Heart left ventricle (tissue), 16 donors: ENCODE measurements at regions not wholly inside any gene's neighbourhood (a gene's known extent, or its start where the extent isn't known, plus 50 kb on each side); places are given as distances from the start of the nearest gene placed in this dataset.
"Not testable (repeated sequence)": the region's sequence is repeated elsewhere in the genome, so short reads cannot be mapped to it uniquely, and the experiment has no call there.

ENCODE experiments used
- ATAC-seq, 4 donors: fragments of 200-7000 bp; cut with Tn5 transposase; one replicate each; pipeline ENCODE4 v1.9.1; 2020 to 2022; ENCODE audit warnings: moderate library complexity in 4 of 4, mild to moderate bottlenecking in 3 of 4, moderate number of reproducible peaks in 1 of 4
- DNase-seq, 5 donors: peaks; one replicate each; pipeline ENCODE4 v3.0.0-alpha.2; 2020
- H3K27ac ChIP-seq, 12 donors: fragments of 200-600 bp; sonication (generic) in 4 of 12; one replicate each; pipeline versions ENCODE4 v1.5.0 to v1.8.0; 2016 to 2022; ENCODE audit warnings: mild to moderate bottlenecking in 2 of 12
- H3K27me3 ChIP-seq, 9 donors: fragments of 200-600 bp; sonication (generic) in 2 of 9; one replicate each; pipeline versions ENCODE4 v1.5.1 to v1.8.0; 2016 to 2022; ENCODE audit warnings: mild to moderate bottlenecking in 3 of 9
- H3K36me3 ChIP-seq, 9 donors: fragments of 200-600 bp; sonication (generic) in 2 of 9; one replicate each; pipeline versions ENCODE4 v1.5.0 to v1.8.0; 2018 to 2022; ENCODE audit warnings: mild to moderate bottlenecking in 2 of 9
- H3K4me1 ChIP-seq, 12 donors: fragments of 200-600 bp; sonication (generic) in 4 of 12; one replicate each; pipeline versions ENCODE4 v1.5.0 to v1.8.0; 2016 to 2022; ENCODE audit warnings: mild to moderate bottlenecking in 3 of 12
- H3K4me3 ChIP-seq, 12 donors: fragments of 200-600 bp; sonication (generic) in 4 of 12; one replicate each; pipeline versions ENCODE4 v1.5.0 to v1.8.0; 2017 to 2022; ENCODE audit warnings: mild to moderate bottlenecking in 9 of 12, moderate library complexity in 4 of 12
- H3K9me3 ChIP-seq, 12 donors: fragments of 200-600 bp; sonication (generic) in 4 of 12; one replicate each; pipeline versions ENCODE4 v1.5.0 to v1.8.0; 2016 to 2022; ENCODE audit warnings: mild to moderate bottlenecking in 1 of 12
- CTCF ChIP-seq, 12 donors: fragments of 200-600 bp; sonication (generic) in 4 of 12; IDR thresholded peaks; one replicate each; pipeline versions ENCODE4 v1.5.0 to v1.8.0; 2018 to 2022; ENCODE audit warnings: antibody characterized with exemption in 12 of 12, mild to moderate bottlenecking in 5 of 12
- POLR2A ChIP-seq, 2 donors: fragments of 450-650 bp; IDR thresholded peaks; one replicate each; pipeline ENCODE4 v1.6.1; 2017; ENCODE audit warnings: antibody characterized with exemption in 2 of 2, mild to moderate bottlenecking in 2 of 2, moderate library complexity in 2 of 2
- WGBS, 4 donors: extraction: QIAGEN DNeasy Blood & Tissue Kit in 2 of 4; methylation state at CpG; one replicate each; pipeline versions ENCODE4 v1.1.5 to v1.1.7; 2013 to 2018; 5-methylcytosine and 5-hydroxymethylcytosine counted together
- intact Hi-C, 10 donors: fragments of 100-400 bp; cut with DNase I; formaldehyde crosslinking; loops; one replicate each; pipeline versions ENCODE4 v1.11.1 to v1.14.2; 2022
- donor health status: ischemic (EF 13 %, LVEDD 7.1; RV severe dilation, severe dysfunction).
- donor health status: healthy with polysubstance abuse.
- donor health status: DM: no; HTN: yes; CAD: no.
- donor health status: DM: no; HTN: no; CAD: no.
- donor health status: ischemic (EF 25% LVEDD 6.9; RV normal size, moderate dysfunction).
- donor health status: ischemic (EF 25% LVEDD 5.7; RV mildly dilated, moderate dysfunction).
- donor health status: healthy.
- donor health status: DM: yes; HTN: yes; CAD: no.
- donor health status: ischemic (EF 35%, LVEDD 5.7; RV mildly dilated, moderate dysfunction).
- donor health status: nonischemic (EF 11% LVEDD 7.7; RV severe dilation, severe dysfunction).
- donor health status: DM: yes; HTN: yes; CAD: no.
- donor health status: PGD.
- donor health status: ischemic (EF 29% LVEDD 5.4; RV normal size, mild dysfunction).
- donor health status: nonischemic (EF 23%, LVEDD 6.1; RV moderate dilation, normal function).

- intact Hi-C loops, result no loop called here
- no peaks in the 10 kb centered on the region for H3K27me3 ChIP-seq
- no peak overlapping the region for H3K27ac ChIP-seq
- no peaks in the 10 kb centered on the region for H3K9me3 ChIP-seq
- H3K4me1 ChIP-seq, result peaks cover 0 to 5% (median 0%) of the 10 kb centered on the region in 12 donors
- no peak for TF ChIP-seq CTCF (IDR thresholded peaks at IDR 0.05)
- no peak for TF ChIP-seq POLR2A (IDR thresholded peaks at IDR 0.05)
- ATAC-seq (no peak), DNase-seq (no peak)
- H3K4me3 ChIP-seq, result no peak overlapping the region
- no peaks in the 10 kb centered on the region for H3K36me3 ChIP-seq
- WGBS, 4 donors, result 98 to 100% (median 99%) methylated on average over 1 of the region's 1 CpG
Observed at GRCh38 chr2:150802635-150803034, 315.2 kb upstream of the RND3 start.

GRCh38 chr2:150796236-150796635 is 308.8 kb upstream of the RND3 start:
- H3K4me1 ChIP-seq, H3K4me3 ChIP-seq, H3K36me3 ChIP-seq, H3K27ac ChIP-seq, intact Hi-C loops, DNase-seq, H3K27me3 ChIP-seq, ATAC-seq: not testable (repeated sequence)
- 69 to 78% (median 74%) methylated on average over 3 of the region's 3 CpGs for WGBS, 4 donors
- peaks cover 0 to 24% (median 3%) of the 10 kb centered on the region in 12 donors for H3K9me3 ChIP-seq

- no peak overlapping the region for H3K27ac ChIP-seq
- H3K4me3 ChIP-seq, result no peak overlapping the region
- intact Hi-C loops, result loop anchor here in 1 of 10 donors (5.0 kb wide), 1 partner anchor 186 kb away; no protein-coding TSS in a partner anchor
- peaks cover 0 to 23% (median 6%) of the 10 kb centered on the region in 12 donors for H3K4me1 ChIP-seq
- 70 to 84% (median 77%) methylated on average over 2 to 3 of the region's 3 CpGs; no CpG with 5 or more reads in 1 of the 4 donors for WGBS, 4 donors
- no peaks in the 10 kb centered on the region for H3K27me3 ChIP-seq
- TF ChIP-seq POLR2A (IDR thresholded peaks at IDR 0.05) (no peak), CTCF (IDR thresholded peaks at IDR 0.05) (no peak)
- H3K36me3 ChIP-seq, result no peaks in the 10 kb centered on the region
- peaks cover 0 to 34% (median 7%) of the 10 kb centered on the region in 12 donors for H3K9me3 ChIP-seq
- DNase-seq (peak in 4 of 5 donors; percentile 11 to 47 (median 26)), ATAC-seq (no peak)
Observed at GRCh38 chr2:150792780-150793300, 305.4 kb upstream of the RND3 start.

- Histone ChIP-seq H3K9me3 (peaks cover 0 to 34% (median 7%) of the 10 kb centered on the region in 12 donors), H3K4me1 (peaks cover 0 to 34% (median 10%) of the 10 kb centered on the region in 12 donors), H3K4me3 (no peak overlapping the region), H3K36me3 (no peaks in the 10 kb centered on the region), H3K27ac (no peak overlapping the region), H3K27me3 (no peaks in the 10 kb centered on the region)
- ATAC-seq (no peak), DNase-seq (no peak)
- intact Hi-C loops, result loop anchor here in 1 of 10 donors (5.0 kb wide), 1 partner anchor 184 kb away; no protein-coding TSS in a partner anchor
- TF ChIP-seq POLR2A (IDR thresholded peaks at IDR 0.05), result no peak
- no peak for TF ChIP-seq CTCF (IDR thresholded peaks at IDR 0.05)
Observed at GRCh38 chr2:150791567-150791966, 304.1 kb upstream of the RND3 start.
